ENCODE measurements at regions not wholly inside any gene's neighbourhood (a gene's known extent, or its start where the extent isn't known, plus 50 kb on each side); places are given as distances from the start of the nearest gene placed in this dataset.

DNA sequence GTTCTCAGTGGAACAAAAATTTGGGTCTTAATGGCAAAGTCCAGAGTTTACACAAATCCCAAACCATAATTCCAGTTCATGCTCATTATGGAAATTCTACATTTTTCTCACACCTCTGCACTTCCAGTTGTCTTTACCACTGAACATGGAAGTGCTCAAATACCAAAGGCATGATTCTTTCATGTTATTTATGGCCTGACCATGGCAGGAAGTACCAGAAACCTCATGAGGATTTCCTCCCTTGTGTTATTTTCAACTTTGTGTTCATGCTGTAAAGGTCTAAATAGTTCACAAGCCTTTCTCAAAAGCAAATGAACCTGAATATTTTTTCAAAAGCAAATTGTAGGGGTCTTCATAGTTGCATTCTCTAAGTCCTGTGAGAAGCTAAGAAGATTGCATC is 82.0 kb upstream of the ITGA1 start:
- Histone ChIP-seq H3K36me3 (ENCODE audit: control insufficient read depth, insufficient read depth, low read length) (no peaks in the 10 kb centered on the region), H3K4me3 (ENCODE audit: low read depth, low read length) (no peak overlapping the region), H3K27me3 (ENCODE audit: control insufficient read depth, insufficient read depth, low read length) (no peaks in the 10 kb centered on the region)
- no peak for DNase-seq (ENCODE audit: low read depth)
- TF ChIP-seq, protein P1, sequence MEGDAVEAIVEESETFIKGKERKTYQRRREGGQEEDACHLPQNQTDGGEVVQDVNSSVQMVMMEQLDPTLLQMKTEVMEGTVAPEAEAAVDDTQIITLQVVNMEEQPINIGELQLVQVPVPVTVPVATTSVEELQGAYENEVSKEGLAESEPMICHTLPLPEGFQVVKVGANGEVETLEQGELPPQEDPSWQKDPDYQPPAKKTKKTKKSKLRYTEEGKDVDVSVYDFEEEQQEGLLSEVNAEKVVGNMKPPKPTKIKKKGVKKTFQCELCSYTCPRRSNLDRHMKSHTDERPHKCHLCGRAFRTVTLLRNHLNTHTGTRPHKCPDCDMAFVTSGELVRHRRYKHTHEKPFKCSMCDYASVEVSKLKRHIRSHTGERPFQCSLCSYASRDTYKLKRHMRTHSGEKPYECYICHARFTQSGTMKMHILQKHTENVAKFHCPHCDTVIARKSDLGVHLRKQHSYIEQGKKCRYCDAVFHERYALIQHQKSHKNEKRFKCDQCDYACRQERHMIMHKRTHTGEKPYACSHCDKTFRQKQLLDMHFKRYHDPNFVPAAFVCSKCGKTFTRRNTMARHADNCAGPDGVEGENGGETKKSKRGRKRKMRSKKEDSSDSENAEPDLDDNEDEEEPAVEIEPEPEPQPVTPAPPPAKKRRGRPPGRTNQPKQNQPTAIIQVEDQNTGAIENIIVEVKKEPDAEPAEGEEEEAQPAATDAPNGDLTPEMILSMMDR (IDR thresholded peaks at IDR 0.05; ENCODE audit: insufficient read depth, low read length, poor library complexity, severe bottlenecking) = no peak

DNA sequence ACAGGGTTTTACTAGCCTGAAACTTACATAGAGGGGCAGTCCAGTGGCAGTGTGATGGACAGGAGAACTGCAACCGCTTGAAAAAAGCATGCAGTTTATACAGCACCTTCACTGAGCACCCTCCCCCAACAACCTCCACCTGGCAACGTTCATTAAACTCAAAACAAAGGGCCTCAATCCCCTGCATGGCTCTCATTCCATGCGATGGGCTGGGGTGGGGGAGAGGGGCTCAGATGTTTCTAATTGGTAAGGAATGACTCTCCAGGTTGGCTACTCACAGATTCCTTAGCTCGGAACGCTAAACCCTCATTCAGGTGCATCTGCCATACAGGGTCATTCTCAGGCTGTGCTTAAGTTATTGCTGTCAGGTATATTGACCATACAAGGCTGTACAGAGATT is 80.9 kb upstream of the ITGA1 start:
- TF ChIP-seq, protein P1 (IDR thresholded peaks at IDR 0.05; ENCODE audit: insufficient read depth, low read length, poor library complexity, severe bottlenecking) = no peak
- H3K36me3 ChIP-seq (ENCODE audit: control insufficient read depth, insufficient read depth, low read length) = no peaks in the 10 kb centered on the region
- DNase-seq (ENCODE audit: low read depth) = no peak

DNA sequence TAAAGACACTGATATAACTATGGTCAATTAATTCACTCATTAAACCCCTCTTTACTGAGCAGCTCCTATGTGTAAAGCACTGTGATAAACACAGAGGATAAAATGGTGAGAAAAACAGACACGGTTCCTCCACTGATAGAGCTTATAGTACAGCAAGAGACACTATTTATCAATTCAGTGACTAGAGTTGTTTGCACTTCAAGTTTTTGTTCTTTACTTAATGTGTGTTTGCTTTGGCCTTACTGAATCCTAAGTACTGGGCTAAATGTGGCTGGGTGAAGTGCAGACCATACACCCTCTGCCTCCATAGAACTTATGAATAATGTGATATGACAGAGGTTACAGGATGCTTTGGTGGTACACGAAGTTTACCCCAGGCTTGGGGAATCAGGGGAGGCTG is 80.1 kb upstream of the ITGA1 start:
- TF ChIP-seq, protein P1 (IDR thresholded peaks at IDR 0.05; ENCODE audit: insufficient read depth, low read length, poor library complexity, severe bottlenecking) = no peak
- H3K36me3 ChIP-seq (ENCODE audit: control insufficient read depth, insufficient read depth, low read length) = no peaks in the 10 kb centered on the region
- H3K27me3 ChIP-seq (ENCODE audit: control insufficient read depth, insufficient read depth, low read length) = no peaks in the 10 kb centered on the region
- no peak for DNase-seq (ENCODE audit: low read depth)
- H3K4me3 ChIP-seq (ENCODE audit: low read depth, low read length) = no peak overlapping the region

More for the DNA sequence above, 80.9 kb upstream of the ITGA1 start:
- H3K27me3 ChIP-seq (ENCODE audit: control insufficient read depth, insufficient read depth, low read length) = no peaks in the 10 kb centered on the region
- H3K4me3 ChIP-seq (ENCODE audit: low read depth, low read length) = no peak overlapping the region

DNA sequence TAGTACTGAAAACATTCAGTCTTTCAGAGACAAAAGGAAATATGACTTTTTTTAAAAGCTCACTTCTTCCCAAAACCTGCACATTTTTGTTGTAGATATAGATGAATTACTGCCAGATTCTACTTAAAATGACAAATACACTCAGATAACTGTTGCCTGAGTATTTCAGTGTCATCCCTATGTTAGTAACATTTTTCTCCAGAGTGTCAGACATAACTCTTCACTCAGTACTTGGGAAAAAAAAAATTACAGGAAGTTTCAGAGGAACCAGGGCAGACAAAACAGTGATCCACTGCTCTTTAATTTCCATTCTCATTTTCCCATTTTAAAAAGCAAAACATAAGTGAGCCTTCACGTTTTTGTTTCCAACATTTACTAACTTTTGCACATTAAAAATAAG is 79.3 kb upstream of the ITGA1 start:
- Histone ChIP-seq H3K27me3 (ENCODE audit: control insufficient read depth, insufficient read depth, low read length) (no peaks in the 10 kb centered on the region), H3K36me3 (ENCODE audit: control insufficient read depth, insufficient read depth, low read length) (no peaks in the 10 kb centered on the region), H3K4me3 (ENCODE audit: low read depth, low read length) (no peak overlapping the region)
- TF ChIP-seq, protein P1 (IDR thresholded peaks at IDR 0.05; ENCODE audit: insufficient read depth, low read length, poor library complexity, severe bottlenecking) = no peak
- no peak for DNase-seq (ENCODE audit: low read depth)

DNA sequence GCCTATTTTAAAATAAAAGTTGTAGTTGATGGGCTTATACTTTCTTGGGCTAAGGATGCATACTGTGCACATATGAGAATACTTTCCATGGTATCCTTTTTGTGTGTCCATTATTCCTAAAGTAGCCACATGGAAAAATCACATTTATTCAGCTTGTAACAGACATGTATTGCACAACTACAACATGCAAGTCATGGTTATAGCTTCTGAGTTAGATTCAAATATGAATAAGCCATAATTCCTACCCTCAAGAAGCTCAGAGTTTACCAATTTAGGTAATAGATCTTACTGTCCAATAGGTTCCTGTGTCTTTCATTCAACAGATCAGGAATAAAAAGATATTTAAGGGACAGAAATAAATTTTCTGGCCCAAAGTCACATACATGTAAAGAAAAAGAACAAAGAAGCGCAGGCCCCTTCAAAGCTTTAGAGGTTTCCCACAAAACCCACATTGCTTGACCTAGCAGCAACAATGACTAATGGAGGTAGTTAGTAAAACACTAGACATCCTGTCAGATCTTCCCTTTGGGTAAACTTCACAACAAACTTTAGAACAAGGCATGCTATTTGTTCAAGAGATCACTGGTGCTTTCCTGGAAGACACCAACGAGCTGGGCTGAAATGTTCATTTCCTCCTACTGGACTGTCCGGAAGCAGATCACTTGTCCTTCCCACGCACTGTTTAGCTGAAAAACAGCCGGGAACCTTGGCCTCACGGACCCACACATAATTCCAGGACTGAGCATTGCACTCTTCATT is 78.4 kb upstream of the ITGA1 start:
- Histone ChIP-seq H3K27me3 (ENCODE audit: control insufficient read depth, insufficient read depth, low read length) (no peaks in the 10 kb centered on the region), H3K4me3 (ENCODE audit: low read depth, low read length) (no peak overlapping the region), H3K36me3 (ENCODE audit: control insufficient read depth, insufficient read depth, low read length) (no peaks in the 10 kb centered on the region)
- TF ChIP-seq, protein P1 (IDR thresholded peaks at IDR 0.05; ENCODE audit: insufficient read depth, low read length, poor library complexity, severe bottlenecking) = no peak
- no peak for DNase-seq (ENCODE audit: low read depth)

All from kidney epithelial cell (primary cell).